GM21825 (cell line): ENCODE measurements at regions not wholly inside any gene's neighbourhood (a gene's known extent, or its start where the extent isn't known, plus 50 kb on each side); places are given as distances from the start of the nearest gene placed in this dataset.
"Not testable (repeated sequence)": the region's sequence is repeated elsewhere in the genome, so short reads cannot be mapped to it uniquely, and the experiment has no call there.

Experiments
- ATAC-seq: cut with Tn5 transposase; IDR thresholded peaks from one replicate; pipeline ENCODE4 v1.9.1; 2021; ENCODE audit warnings: mild to moderate bottlenecking, moderate library complexity; ENCODE audit not compliant: unreplicated experiment

GRCh38 chr3:88403319-88403718 is 253.6 kb downstream of the C3orf38 start:
- ATAC-seq, result no peak

- no peak for ATAC-seq
Measured at GRCh38 chr3:88408097-88408496, 258.3 kb downstream of the C3orf38 start.

- ATAC-seq, result no peak
Measured at GRCh38 chr3:88408935-88409334, 259.2 kb downstream of the C3orf38 start.

GRCh38 chr3:88410259-88410658 is 260.5 kb downstream of the C3orf38 start:
- no peak for ATAC-seq

- ATAC-seq, result no peak
Measured at GRCh38 chr3:88412346-88412745, 262.6 kb downstream of the C3orf38 start.

- no peak for ATAC-seq
Measured at GRCh38 chr3:88416436-88416835, 266.7 kb downstream of the C3orf38 start.

GRCh38 chr3:88418219-88418618 is 268.5 kb downstream of the C3orf38 start:
- no peak for ATAC-seq

- ATAC-seq, result peak; percentile 99
Measured at GRCh38 chr3:88433568-88433967, 283.8 kb downstream of the C3orf38 start.

- no peak for ATAC-seq
Measured at GRCh38 chr3:88434001-88434400, 284.2 kb downstream of the C3orf38 start.

GRCh38 chr3:88440701-88441100 is 290.9 kb downstream of the C3orf38 start:
- peak; percentile 47 for ATAC-seq

- ATAC-seq, result no peak
Measured at GRCh38 chr3:88443066-88443465, 293.3 kb downstream of the C3orf38 start.

GRCh38 chr3:88444251-88444650 is 294.5 kb downstream of the C3orf38 start:
- ATAC-seq, result no peak

- no peak for ATAC-seq
Measured at GRCh38 chr3:88452228-88452627, 302.5 kb downstream of the C3orf38 start.

GRCh38 chr3:88460369-88460768 is 310.6 kb downstream of the C3orf38 start:
- no peak for ATAC-seq

GRCh38 chr3:88462230-88462629 is 312.5 kb downstream of the C3orf38 start:
- ATAC-seq, result no peak

- no peak for ATAC-seq
Measured at GRCh38 chr3:88467191-88467590, 317.4 kb downstream of the C3orf38 start.

- no peak for ATAC-seq
Measured at GRCh38 chr3:88469216-88469615, 319.5 kb downstream of the C3orf38 start.

GRCh38 chr3:88478460-88478859 is 328.7 kb downstream of the C3orf38 start:
- ATAC-seq, result no peak

- ATAC-seq, result no peak
Measured at GRCh38 chr3:88480822-88481221, 331.1 kb downstream of the C3orf38 start.

GRCh38 chr3:88485001-88485400 is 335.2 kb downstream of the C3orf38 start:
- ATAC-seq, result no peak

- ATAC-seq, result not testable (repeated sequence)
Measured at GRCh38 chr3:88508818-88509217, 359.1 kb downstream of the C3orf38 start.

GRCh38 chr3:88509582-88509981 is 359.8 kb downstream of the C3orf38 start:
- ATAC-seq, result no peak

GRCh38 chr3:88528494-88528893 is 378.7 kb downstream of the C3orf38 start:
- no peak for ATAC-seq

GRCh38 chr3:88534534-88534933 is 384.8 kb downstream of the C3orf38 start:
- ATAC-seq, result no peak
